ENCODE measurements at regions not wholly inside any gene's neighbourhood (a gene's known extent, or its start where the extent isn't known, plus 50 kb on each side); places are given as distances from the start of the nearest gene placed in this dataset.

DNA sequence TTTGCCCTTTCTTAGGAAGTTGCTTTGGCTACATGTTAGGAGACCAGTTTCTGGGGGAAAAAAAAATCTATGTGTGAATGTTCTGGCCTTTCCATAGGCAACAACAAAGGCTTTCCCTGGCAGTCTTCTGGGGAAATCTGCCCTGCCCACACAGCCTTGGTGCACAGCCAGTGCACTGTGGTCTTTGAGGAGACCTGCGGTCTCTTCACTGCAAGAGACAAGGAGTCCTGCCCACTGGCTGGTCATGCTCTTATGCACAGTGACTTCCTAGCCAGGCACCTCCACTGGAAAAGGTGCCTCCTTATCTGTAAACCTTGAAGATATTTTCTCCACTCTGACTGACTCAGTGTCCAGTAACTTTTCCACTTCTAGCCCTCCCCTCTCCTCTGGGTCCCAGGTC is 155.1 kb downstream of the SUCLA2 start:
- TF ChIP-seq, protein P1, sequence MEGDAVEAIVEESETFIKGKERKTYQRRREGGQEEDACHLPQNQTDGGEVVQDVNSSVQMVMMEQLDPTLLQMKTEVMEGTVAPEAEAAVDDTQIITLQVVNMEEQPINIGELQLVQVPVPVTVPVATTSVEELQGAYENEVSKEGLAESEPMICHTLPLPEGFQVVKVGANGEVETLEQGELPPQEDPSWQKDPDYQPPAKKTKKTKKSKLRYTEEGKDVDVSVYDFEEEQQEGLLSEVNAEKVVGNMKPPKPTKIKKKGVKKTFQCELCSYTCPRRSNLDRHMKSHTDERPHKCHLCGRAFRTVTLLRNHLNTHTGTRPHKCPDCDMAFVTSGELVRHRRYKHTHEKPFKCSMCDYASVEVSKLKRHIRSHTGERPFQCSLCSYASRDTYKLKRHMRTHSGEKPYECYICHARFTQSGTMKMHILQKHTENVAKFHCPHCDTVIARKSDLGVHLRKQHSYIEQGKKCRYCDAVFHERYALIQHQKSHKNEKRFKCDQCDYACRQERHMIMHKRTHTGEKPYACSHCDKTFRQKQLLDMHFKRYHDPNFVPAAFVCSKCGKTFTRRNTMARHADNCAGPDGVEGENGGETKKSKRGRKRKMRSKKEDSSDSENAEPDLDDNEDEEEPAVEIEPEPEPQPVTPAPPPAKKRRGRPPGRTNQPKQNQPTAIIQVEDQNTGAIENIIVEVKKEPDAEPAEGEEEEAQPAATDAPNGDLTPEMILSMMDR (conservative IDR thresholded peaks at IDR 0.05): no peak
- no peak for TF ChIP-seq ZFX (IDR thresholded peaks at IDR 0.05)

Data from C4-2B (cell line).